GM18517 (cell line): ENCODE measurements at regions not wholly inside any gene's neighbourhood (a gene's known extent, or its start where the extent isn't known, plus 50 kb on each side); places are given as distances from the start of the nearest gene placed in this dataset.

Source experiments
- ATAC-seq: cut with Tn5 transposase; IDR thresholded peaks from one replicate; pipeline ENCODE4 v1.9.1; 2021; ENCODE audit warnings: mild to moderate bottlenecking, moderate library complexity; ENCODE audit not compliant: unreplicated experiment

GRCh38 chr13:29909975-29910674, 59.7 kb upstream of the UBL3 start:
- no peak for ATAC-seq

DNA sequence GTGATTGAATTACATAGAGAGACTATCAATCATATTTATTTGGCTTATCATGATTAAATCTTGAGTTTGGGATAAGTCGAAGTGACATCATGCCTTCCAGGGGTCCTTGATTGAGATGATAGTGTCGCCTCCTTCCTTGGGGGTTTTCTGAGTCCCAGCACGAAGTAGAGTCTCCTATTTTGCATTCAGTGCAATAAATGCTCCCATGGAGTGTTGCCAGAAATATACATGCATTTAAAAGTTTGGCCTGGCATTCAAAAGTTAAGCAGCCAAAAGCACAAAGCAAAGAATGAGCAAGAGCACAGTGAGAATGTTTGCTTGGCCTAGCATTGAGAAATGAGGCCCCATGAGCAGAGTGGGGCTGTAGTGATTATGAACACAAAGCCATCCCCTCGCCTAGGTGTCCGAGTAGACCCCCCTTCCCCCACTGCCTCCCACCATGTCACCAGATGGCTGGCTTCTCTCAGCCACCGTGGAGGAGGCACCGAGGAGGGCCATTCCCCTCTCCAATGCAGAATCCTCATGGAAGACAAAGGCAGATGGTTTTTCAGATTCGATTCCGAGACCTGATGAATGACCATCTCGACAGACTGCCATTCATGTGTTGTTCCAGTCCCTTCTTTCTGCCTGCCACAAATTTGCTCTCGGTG, 58.8 kb upstream of the UBL3 start:
- ATAC-seq, result no peak

DNA sequence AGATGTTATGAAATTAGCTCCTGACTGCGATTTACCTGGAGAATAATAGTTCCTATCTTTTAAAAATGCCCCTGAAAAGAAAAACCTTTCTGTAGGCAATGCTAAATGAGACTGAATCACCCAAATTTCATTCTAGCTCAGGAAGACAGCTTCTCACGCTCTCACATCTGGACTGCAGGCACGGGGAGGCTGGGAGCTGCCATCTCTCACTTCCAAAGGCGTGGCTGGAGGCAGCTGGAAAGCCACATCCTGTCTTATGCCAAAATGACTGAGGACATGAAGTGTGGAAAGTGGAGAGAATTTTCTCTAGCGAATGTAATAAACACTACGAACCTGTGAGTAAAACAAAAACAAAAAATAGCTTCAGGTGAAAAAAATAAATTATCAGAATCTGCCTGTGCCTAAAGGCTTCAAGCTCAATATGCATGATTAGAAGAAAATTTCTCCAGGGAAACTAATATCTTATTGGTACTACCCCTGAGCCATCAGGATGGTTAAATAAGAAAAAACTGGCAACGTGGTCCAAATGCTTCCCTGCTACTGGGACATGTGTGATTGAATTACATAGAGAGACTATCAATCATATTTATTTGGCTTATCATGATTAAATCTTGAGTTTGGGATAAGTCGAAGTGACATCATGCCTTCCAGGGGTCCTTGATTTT, 58.1 kb upstream of the UBL3 start:
- no peak for ATAC-seq

- ATAC-seq, result no peak
Observed at GRCh38 chr13:29907670-29908069, 57.3 kb upstream of the UBL3 start.

GRCh38 chr13:29906432-29907011, 56.1 kb upstream of the UBL3 start:
- no peak for ATAC-seq

GRCh38 chr13:29905845-29906244, 55.4 kb upstream of the UBL3 start:
- no peak for ATAC-seq

- no peak for ATAC-seq
Observed at GRCh38 chr13:29903996-29904395, 53.6 kb upstream of the UBL3 start.

GRCh38 chr13:29903543-29903942, 53.1 kb upstream of the UBL3 start:
- no peak for ATAC-seq

- no peak for ATAC-seq
Observed at GRCh38 chr13:29902632-29903305, 52.4 kb upstream of the UBL3 start.

GRCh38 chr13:29901710-29902631, 51.6 kb upstream of the UBL3 start:
- no peak for ATAC-seq
